ENCODE measurements at regions not wholly inside any gene's neighbourhood (a gene's known extent, or its start where the extent isn't known, plus 50 kb on each side); places are given as distances from the start of the nearest gene placed in this dataset.
"Not testable (repeated sequence)": the region's sequence is repeated elsewhere in the genome, so short reads cannot be mapped to it uniquely, and the experiment has no call there.

DNA sequence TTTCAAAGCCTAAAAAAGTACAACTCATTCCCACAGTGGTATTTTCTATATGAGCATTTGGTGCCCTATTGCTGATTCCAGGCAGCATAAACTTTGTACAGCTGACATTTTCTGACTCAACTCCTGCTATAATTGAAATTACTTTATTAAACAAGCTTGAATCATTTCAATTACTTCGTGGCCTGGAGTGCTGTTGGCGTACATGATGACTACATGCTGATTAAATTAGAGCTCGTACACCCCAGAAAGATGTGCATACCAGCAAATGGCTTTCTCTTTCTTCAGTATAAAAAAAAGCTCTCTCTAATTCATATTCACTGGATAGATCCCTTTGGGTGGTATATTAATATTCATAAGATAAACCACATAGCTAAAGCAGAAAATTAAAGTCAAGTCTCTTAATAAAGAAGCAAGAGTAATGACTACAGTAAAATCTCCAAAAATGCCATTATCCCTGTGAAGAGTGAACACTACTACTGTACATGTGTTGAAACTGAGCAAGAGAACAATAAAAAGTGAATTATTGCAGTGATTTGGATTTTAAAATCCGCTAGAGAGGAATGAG, 245.0 kb upstream of the IGFBP7 start:
- CTCF ChIA-PET, result interaction anchor here (0.7 to 0.9 kb wide), 2 partner anchors 72 to 192 kb away, joined by 3 to 6 read pairs; no protein-coding TSS in a partner anchor
- no peak overlapping the region for H3K27ac ChIP-seq
- DNase-seq (ENCODE audit: low spot score), result no peak
- TF ChIP-seq, protein P1, sequence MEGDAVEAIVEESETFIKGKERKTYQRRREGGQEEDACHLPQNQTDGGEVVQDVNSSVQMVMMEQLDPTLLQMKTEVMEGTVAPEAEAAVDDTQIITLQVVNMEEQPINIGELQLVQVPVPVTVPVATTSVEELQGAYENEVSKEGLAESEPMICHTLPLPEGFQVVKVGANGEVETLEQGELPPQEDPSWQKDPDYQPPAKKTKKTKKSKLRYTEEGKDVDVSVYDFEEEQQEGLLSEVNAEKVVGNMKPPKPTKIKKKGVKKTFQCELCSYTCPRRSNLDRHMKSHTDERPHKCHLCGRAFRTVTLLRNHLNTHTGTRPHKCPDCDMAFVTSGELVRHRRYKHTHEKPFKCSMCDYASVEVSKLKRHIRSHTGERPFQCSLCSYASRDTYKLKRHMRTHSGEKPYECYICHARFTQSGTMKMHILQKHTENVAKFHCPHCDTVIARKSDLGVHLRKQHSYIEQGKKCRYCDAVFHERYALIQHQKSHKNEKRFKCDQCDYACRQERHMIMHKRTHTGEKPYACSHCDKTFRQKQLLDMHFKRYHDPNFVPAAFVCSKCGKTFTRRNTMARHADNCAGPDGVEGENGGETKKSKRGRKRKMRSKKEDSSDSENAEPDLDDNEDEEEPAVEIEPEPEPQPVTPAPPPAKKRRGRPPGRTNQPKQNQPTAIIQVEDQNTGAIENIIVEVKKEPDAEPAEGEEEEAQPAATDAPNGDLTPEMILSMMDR (conservative IDR thresholded peaks at IDR 0.05; ENCODE audit: low read depth), result no peak
- POLR2A ChIA-PET (ENCODE audit: low non-redundant PET), result no interaction called here

DNA sequence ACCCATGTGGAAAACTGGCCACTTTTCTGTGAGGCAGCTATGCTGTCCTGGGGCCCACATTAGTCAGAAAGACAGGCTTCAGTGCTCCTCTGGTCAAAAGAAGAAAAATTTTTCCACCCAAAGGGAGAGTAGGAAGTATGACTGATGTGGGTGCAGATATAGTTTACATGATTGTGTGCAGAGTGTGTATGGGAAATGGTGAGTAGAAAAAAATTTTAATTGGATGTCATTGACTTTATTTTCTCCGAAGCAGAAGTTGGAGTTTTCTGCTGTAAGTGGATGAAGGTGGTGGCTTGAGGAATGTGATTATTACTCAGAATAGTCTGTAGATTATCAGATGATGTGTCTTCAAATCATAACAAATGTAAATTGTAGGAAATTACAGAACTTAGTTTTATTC, 241.5 kb upstream of the IGFBP7 start:
- CTCF ChIA-PET, result interaction anchor here (0.6 kb wide), 1 partner anchor 75 kb away, joined by 3 read pairs; no protein-coding TSS in a partner anchor
- POLR2A ChIA-PET (ENCODE audit: low non-redundant PET), result no interaction called here
- DNase-seq (ENCODE audit: low spot score), result no peak
- no peak overlapping the region for H3K27ac ChIP-seq
- TF ChIP-seq, protein P1 (conservative IDR thresholded peaks at IDR 0.05; ENCODE audit: low read depth), result no peak

- TF ChIP-seq, protein P1 (conservative IDR thresholded peaks at IDR 0.05; ENCODE audit: low read depth), result no peak
- no peak for DNase-seq (ENCODE audit: low spot score)
- CTCF ChIA-PET, result no interaction called here
- POLR2A ChIA-PET (ENCODE audit: low non-redundant PET), result no interaction called here
- no peak overlapping the region for H3K27ac ChIP-seq
These were observed 234.1 kb upstream of the IGFBP7 start for GRCh38 chr4:57344296-57344695.

GRCh38 chr4:57342411-57342810, 232.2 kb upstream of the IGFBP7 start:
- no peak overlapping the region for H3K27ac ChIP-seq
- no peak for DNase-seq (ENCODE audit: low spot score)
- TF ChIP-seq, protein P1 (conservative IDR thresholded peaks at IDR 0.05; ENCODE audit: low read depth), result no peak
- CTCF ChIA-PET, result no interaction called here
- POLR2A ChIA-PET (ENCODE audit: low non-redundant PET), result no interaction called here

- CTCF ChIA-PET; H3K27ac ChIP-seq; DNase-seq (ENCODE audit: low spot score); POLR2A ChIA-PET (ENCODE audit: low non-redundant PET): not testable (repeated sequence)
These were observed 228.7 kb upstream of the IGFBP7 start for GRCh38 chr4:57338861-57339260.

GRCh38 chr4:57333684-57334083, 223.5 kb upstream of the IGFBP7 start:
- TF ChIP-seq, protein P1 (conservative IDR thresholded peaks at IDR 0.05; ENCODE audit: low read depth), result no peak
- DNase-seq (ENCODE audit: low spot score), result no peak
- H3K27ac ChIP-seq, result no peak overlapping the region
- ChIA-PET CTCF (no interaction called here), POLR2A (ENCODE audit: low non-redundant PET) (no interaction called here)

- TF ChIP-seq, protein P1 (conservative IDR thresholded peaks at IDR 0.05; ENCODE audit: low read depth), result no peak
- ChIA-PET CTCF (no interaction called here), POLR2A (ENCODE audit: low non-redundant PET) (no interaction called here)
- DNase-seq (ENCODE audit: low spot score), result no peak
- no peak overlapping the region for H3K27ac ChIP-seq
These were observed 221.8 kb upstream of the IGFBP7 start for GRCh38 chr4:57331959-57332358.

Data from RWPE1 (cell line).